ENCODE measurements at regions not wholly inside any gene's neighbourhood (a gene's known extent, or its start where the extent isn't known, plus 50 kb on each side); places are given as distances from the start of the nearest gene placed in this dataset.

DNA sequence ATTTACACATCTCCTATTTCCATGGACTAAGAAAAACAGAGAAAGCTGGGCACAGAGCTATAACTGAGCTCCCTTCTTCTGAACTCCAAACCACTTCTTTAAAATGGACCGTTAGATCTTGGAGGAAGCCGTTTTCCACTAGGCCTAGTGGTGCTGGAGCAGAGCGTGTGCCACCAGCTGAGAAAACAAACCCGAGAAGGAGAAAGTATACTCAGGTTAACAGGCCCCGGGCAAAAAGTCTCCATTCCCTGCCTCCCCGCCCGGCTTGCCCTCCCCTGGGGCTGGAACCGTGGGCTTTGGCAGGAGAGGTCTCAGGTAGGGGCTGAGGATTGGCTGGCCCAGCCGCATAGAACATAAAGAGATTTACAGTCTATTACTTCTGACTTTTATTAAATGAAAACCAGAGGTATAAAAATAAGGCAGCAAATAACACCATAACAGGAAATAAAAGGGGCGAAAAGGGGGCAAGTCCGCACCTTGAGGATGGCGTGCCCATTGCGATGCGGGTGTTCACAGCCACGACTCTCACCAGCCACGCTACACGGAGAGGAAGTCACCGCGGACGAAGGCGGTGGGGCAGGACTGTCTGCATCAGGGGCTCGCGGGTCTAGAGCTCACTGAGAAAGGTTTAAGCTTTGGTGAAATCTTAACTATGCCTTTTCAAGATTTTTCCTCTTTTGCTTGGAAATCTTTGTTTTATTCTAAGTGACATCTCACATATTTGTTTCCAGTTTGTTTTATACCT lies 191.2 kb upstream of the GMDS start:
- H3K4me3 ChIP-seq (ENCODE audit: low read length in 2 of 2), result no peak overlapping the region
- no peaks in the 10 kb centered on the region for H3K9me3 ChIP-seq (ENCODE audit: control insufficient read depth in 2 of 2, low read length in 2 of 2)
- H3K4me1 ChIP-seq (ENCODE audit: control insufficient read depth in 2 of 2, insufficient read depth in 2 of 2, low read length in 2 of 2), result peaks cover under 1 to 2% of the 10 kb centered on the region in 2 donors
- H3K27ac ChIP-seq (ENCODE audit: low read depth in 2 of 2, low read length in 2 of 2), result no peak overlapping the region
- H3K36me3 ChIP-seq (ENCODE audit: control insufficient read depth in 2 of 2, insufficient read depth in 2 of 2, low read length in 2 of 2), result no peaks in the 10 kb centered on the region
- H3K9ac ChIP-seq (ENCODE audit: low read depth in 1 of 2, low read length in 2 of 2), result no peak overlapping the region
- no peaks in the 10 kb centered on the region for H3K27me3 ChIP-seq (ENCODE audit: control insufficient read depth in 2 of 2, insufficient read depth in 2 of 2, low read length in 2 of 2)

- H3K27ac ChIP-seq (ENCODE audit: low read depth in 2 of 2, low read length in 2 of 2), result no peak overlapping the region
- no peaks in the 10 kb centered on the region for H3K9me3 ChIP-seq (ENCODE audit: control insufficient read depth in 2 of 2, low read length in 2 of 2)
- H3K4me3 ChIP-seq (ENCODE audit: low read length in 2 of 2), result no peak overlapping the region
- H3K27me3 ChIP-seq (ENCODE audit: control insufficient read depth in 2 of 2, insufficient read depth in 2 of 2, low read length in 2 of 2), result no peaks in the 10 kb centered on the region
- no peak overlapping the region for H3K9ac ChIP-seq (ENCODE audit: low read depth in 1 of 2, low read length in 2 of 2)
- H3K36me3 ChIP-seq (ENCODE audit: control insufficient read depth in 2 of 2, insufficient read depth in 2 of 2, low read length in 2 of 2), result no peaks in the 10 kb centered on the region
- no peaks in the 10 kb centered on the region for H3K4me1 ChIP-seq (ENCODE audit: control insufficient read depth in 2 of 2, insufficient read depth in 2 of 2, low read length in 2 of 2)
Measured at GRCh38 chr6:2435323-2435722, 189.9 kb upstream of the GMDS start.

- H3K36me3 ChIP-seq (ENCODE audit: control insufficient read depth in 2 of 2, insufficient read depth in 2 of 2, low read length in 2 of 2), result no peaks in the 10 kb centered on the region
- no peak overlapping the region for H3K9ac ChIP-seq (ENCODE audit: low read depth in 1 of 2, low read length in 2 of 2)
- no peak overlapping the region for H3K27ac ChIP-seq (ENCODE audit: low read depth in 2 of 2, low read length in 2 of 2)
- H3K4me3 ChIP-seq (ENCODE audit: low read length in 2 of 2), result no peak overlapping the region
- no peaks in the 10 kb centered on the region for H3K27me3 ChIP-seq (ENCODE audit: control insufficient read depth in 2 of 2, insufficient read depth in 2 of 2, low read length in 2 of 2)
- H3K4me1 ChIP-seq (ENCODE audit: control insufficient read depth in 2 of 2, insufficient read depth in 2 of 2, low read length in 2 of 2), result no peaks in the 10 kb centered on the region
- no peaks in the 10 kb centered on the region for H3K9me3 ChIP-seq (ENCODE audit: control insufficient read depth in 2 of 2, low read length in 2 of 2)
Measured at GRCh38 chr6:2434912-2435311, 189.5 kb upstream of the GMDS start.

- Histone ChIP-seq H3K36me3 (ENCODE audit: control insufficient read depth in 2 of 2, insufficient read depth in 2 of 2, low read length in 2 of 2) (no peaks in the 10 kb centered on the region), H3K9me3 (ENCODE audit: control insufficient read depth in 2 of 2, low read length in 2 of 2) (no peaks in the 10 kb centered on the region), H3K4me3 (ENCODE audit: low read length in 2 of 2) (no peak overlapping the region), H3K27ac (ENCODE audit: low read depth in 2 of 2, low read length in 2 of 2) (no peak overlapping the region), H3K4me1 (ENCODE audit: control insufficient read depth in 2 of 2, insufficient read depth in 2 of 2, low read length in 2 of 2) (no peaks in the 10 kb centered on the region), H3K27me3 (ENCODE audit: control insufficient read depth in 2 of 2, insufficient read depth in 2 of 2, low read length in 2 of 2) (no peaks in the 10 kb centered on the region), H3K9ac (ENCODE audit: low read depth in 1 of 2, low read length in 2 of 2) (no peak overlapping the region)
Measured at GRCh38 chr6:2434116-2434515, 188.7 kb upstream of the GMDS start.

- Histone ChIP-seq H3K27me3 (ENCODE audit: control insufficient read depth in 2 of 2, insufficient read depth in 2 of 2, low read length in 2 of 2) (no peaks in the 10 kb centered on the region), H3K4me3 (ENCODE audit: low read length in 2 of 2) (no peak overlapping the region), H3K4me1 (ENCODE audit: control insufficient read depth in 2 of 2, insufficient read depth in 2 of 2, low read length in 2 of 2) (no peaks in the 10 kb centered on the region), H3K36me3 (ENCODE audit: control insufficient read depth in 2 of 2, insufficient read depth in 2 of 2, low read length in 2 of 2) (no peaks in the 10 kb centered on the region), H3K9ac (ENCODE audit: low read depth in 1 of 2, low read length in 2 of 2) (no peak overlapping the region), H3K9me3 (ENCODE audit: control insufficient read depth in 2 of 2, low read length in 2 of 2) (no peaks in the 10 kb centered on the region), H3K27ac (ENCODE audit: low read depth in 2 of 2, low read length in 2 of 2) (no peak overlapping the region)
Measured at GRCh38 chr6:2433711-2434110, 188.3 kb upstream of the GMDS start.

DNA sequence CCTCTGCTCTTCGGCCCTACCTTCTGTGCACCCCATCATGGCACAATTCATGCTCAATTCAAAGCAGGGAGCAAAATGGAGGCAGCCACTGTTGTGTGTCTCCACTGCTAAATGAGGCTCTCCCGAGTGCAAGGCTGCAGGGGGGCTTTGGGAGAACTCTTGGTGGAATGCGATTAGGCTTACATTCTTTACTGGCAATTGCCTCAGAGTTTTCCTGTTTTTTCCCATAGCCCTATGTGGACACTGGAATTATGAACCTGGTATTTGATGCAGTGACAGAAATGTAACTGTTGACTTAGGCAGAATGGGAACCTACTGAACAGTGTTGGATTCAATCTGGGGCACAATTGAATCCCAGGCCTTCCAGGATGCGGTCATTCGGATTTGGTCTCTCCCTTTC lies 187.9 kb upstream of the GMDS start:
- Histone ChIP-seq H3K36me3 (ENCODE audit: control insufficient read depth in 2 of 2, insufficient read depth in 2 of 2, low read length in 2 of 2) (no peaks in the 10 kb centered on the region), H3K27me3 (ENCODE audit: control insufficient read depth in 2 of 2, insufficient read depth in 2 of 2, low read length in 2 of 2) (no peaks in the 10 kb centered on the region), H3K9ac (ENCODE audit: low read depth in 1 of 2, low read length in 2 of 2) (no peak overlapping the region), H3K9me3 (ENCODE audit: control insufficient read depth in 2 of 2, low read length in 2 of 2) (no peaks in the 10 kb centered on the region), H3K4me1 (ENCODE audit: control insufficient read depth in 2 of 2, insufficient read depth in 2 of 2, low read length in 2 of 2) (no peaks in the 10 kb centered on the region), H3K4me3 (ENCODE audit: low read length in 2 of 2) (no peak overlapping the region), H3K27ac (ENCODE audit: low read depth in 2 of 2, low read length in 2 of 2) (no peak overlapping the region)

- H3K4me3 ChIP-seq (ENCODE audit: low read length in 2 of 2), result no peak overlapping the region
- no peak overlapping the region for H3K9ac ChIP-seq (ENCODE audit: low read depth in 1 of 2, low read length in 2 of 2)
- no peak overlapping the region for H3K27ac ChIP-seq (ENCODE audit: low read depth in 2 of 2, low read length in 2 of 2)
- no peaks in the 10 kb centered on the region for H3K36me3 ChIP-seq (ENCODE audit: control insufficient read depth in 2 of 2, insufficient read depth in 2 of 2, low read length in 2 of 2)
- no peaks in the 10 kb centered on the region for H3K9me3 ChIP-seq (ENCODE audit: control insufficient read depth in 2 of 2, low read length in 2 of 2)
- H3K27me3 ChIP-seq (ENCODE audit: control insufficient read depth in 2 of 2, insufficient read depth in 2 of 2, low read length in 2 of 2), result no peaks in the 10 kb centered on the region
- H3K4me1 ChIP-seq (ENCODE audit: control insufficient read depth in 2 of 2, insufficient read depth in 2 of 2, low read length in 2 of 2), result no peaks in the 10 kb centered on the region
Measured at GRCh38 chr6:2432292-2432691, 186.9 kb upstream of the GMDS start.

GRCh38 chr6:2430612-2431011 lies 185.2 kb upstream of the GMDS start:
- H3K4me1 ChIP-seq (ENCODE audit: control insufficient read depth in 2 of 2, insufficient read depth in 2 of 2, low read length in 2 of 2), result no peaks in the 10 kb centered on the region
- no peaks in the 10 kb centered on the region for H3K27me3 ChIP-seq (ENCODE audit: control insufficient read depth in 2 of 2, insufficient read depth in 2 of 2, low read length in 2 of 2)
- no peak overlapping the region for H3K27ac ChIP-seq (ENCODE audit: low read depth in 2 of 2, low read length in 2 of 2)
- H3K9me3 ChIP-seq (ENCODE audit: control insufficient read depth in 2 of 2, low read length in 2 of 2), result no peaks in the 10 kb centered on the region
- H3K9ac ChIP-seq (ENCODE audit: low read depth in 1 of 2, low read length in 2 of 2), result no peak overlapping the region
- no peaks in the 10 kb centered on the region for H3K36me3 ChIP-seq (ENCODE audit: control insufficient read depth in 2 of 2, insufficient read depth in 2 of 2, low read length in 2 of 2)
- H3K4me3 ChIP-seq (ENCODE audit: low read length in 2 of 2), result no peak overlapping the region

GRCh38 chr6:2429460-2429859 lies 184.1 kb upstream of the GMDS start:
- H3K4me3 ChIP-seq (ENCODE audit: low read length in 2 of 2), result no peak overlapping the region
- no peaks in the 10 kb centered on the region for H3K9me3 ChIP-seq (ENCODE audit: control insufficient read depth in 2 of 2, low read length in 2 of 2)
- no peaks in the 10 kb centered on the region for H3K36me3 ChIP-seq (ENCODE audit: control insufficient read depth in 2 of 2, insufficient read depth in 2 of 2, low read length in 2 of 2)
- no peak overlapping the region for H3K27ac ChIP-seq (ENCODE audit: low read depth in 2 of 2, low read length in 2 of 2)
- no peaks in the 10 kb centered on the region for H3K27me3 ChIP-seq (ENCODE audit: control insufficient read depth in 2 of 2, insufficient read depth in 2 of 2, low read length in 2 of 2)
- no peak overlapping the region for H3K9ac ChIP-seq (ENCODE audit: low read depth in 1 of 2, low read length in 2 of 2)
- H3K4me1 ChIP-seq (ENCODE audit: control insufficient read depth in 2 of 2, insufficient read depth in 2 of 2, low read length in 2 of 2), result no peaks in the 10 kb centered on the region

DNA sequence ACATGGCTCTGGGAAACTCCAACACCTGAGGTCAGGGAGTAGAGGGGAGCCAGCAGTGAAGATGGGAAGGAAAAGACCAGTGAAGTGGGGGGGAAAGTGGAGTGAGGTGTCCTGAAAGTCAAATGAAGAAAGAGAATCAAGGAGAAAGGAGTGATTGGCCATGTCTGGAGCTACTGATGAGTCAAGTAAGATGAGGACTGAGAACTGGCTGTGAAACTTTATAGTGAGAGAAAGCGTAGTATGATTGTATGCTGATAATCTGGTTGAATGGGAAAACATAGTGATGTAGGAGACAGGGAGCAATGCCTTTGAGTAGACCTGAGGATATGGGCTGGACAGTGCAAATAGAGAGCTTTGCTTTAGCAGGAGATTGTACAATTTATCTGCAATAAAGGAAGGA lies 183.6 kb upstream of the GMDS start:
- no peaks in the 10 kb centered on the region for H3K4me1 ChIP-seq (ENCODE audit: control insufficient read depth in 2 of 2, insufficient read depth in 2 of 2, low read length in 2 of 2)
- no peaks in the 10 kb centered on the region for H3K36me3 ChIP-seq (ENCODE audit: control insufficient read depth in 2 of 2, insufficient read depth in 2 of 2, low read length in 2 of 2)
- no peak overlapping the region for H3K9ac ChIP-seq (ENCODE audit: low read depth in 1 of 2, low read length in 2 of 2)
- H3K9me3 ChIP-seq (ENCODE audit: control insufficient read depth in 2 of 2, low read length in 2 of 2), result no peaks in the 10 kb centered on the region
- no peaks in the 10 kb centered on the region for H3K27me3 ChIP-seq (ENCODE audit: control insufficient read depth in 2 of 2, insufficient read depth in 2 of 2, low read length in 2 of 2)
- H3K27ac ChIP-seq (ENCODE audit: low read depth in 2 of 2, low read length in 2 of 2), result no peak overlapping the region
- no peak overlapping the region for H3K4me3 ChIP-seq (ENCODE audit: low read length in 2 of 2)

All from mucosa of rectum (tissue), 2 donors.